ENCODE measurements at regions not wholly inside any gene's neighbourhood (a gene's known extent, or its start where the extent isn't known, plus 50 kb on each side); places are given as distances from the start of the nearest gene placed in this dataset.

DNA sequence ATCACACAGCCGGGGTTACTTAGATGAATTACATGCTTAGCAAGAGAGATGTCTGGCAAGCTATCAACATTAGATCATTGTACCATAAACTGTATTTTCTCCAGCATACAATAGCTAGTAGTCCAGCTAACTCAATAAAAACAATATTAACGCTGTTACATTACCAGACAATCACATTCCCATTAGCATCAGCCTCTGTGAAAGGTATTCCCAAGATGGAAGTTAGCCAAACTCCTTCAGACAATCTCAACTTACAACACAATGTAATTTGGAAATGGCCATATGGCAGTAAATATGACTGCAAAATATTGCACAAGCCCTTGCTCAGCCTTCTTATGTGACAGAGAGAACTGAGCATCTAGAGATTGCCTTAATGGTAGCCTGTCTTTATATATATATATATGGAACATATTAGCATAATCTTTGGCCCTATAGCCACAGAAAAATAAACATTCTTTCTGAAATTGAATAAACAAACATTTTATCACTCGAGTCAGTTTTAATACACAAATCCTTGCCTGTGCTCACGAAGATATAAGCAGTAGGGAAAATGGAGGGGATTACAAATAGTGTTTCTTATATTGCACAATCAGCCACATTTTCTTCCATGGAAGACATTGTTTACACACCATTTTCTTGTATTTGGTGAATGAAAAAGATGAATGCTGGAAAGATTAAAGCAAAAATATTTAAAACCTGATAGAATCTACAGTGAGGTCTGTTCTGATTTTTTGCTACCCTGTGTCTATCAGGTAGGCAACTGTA lies 1060.5 kb downstream of the DIAPH3 start:
- TF ChIP-seq GATA2 (IDR thresholded peaks at IDR 0.05; ENCODE audit: low read depth, low read length) (no peak), GATA3 (IDR thresholded peaks at IDR 0.05; ENCODE audit: low read depth, low read length) (no peak)

All from SH-SY5Y (cell line).